Endothelial cell of umbilical vein (primary cell): ENCODE measurements at regions not wholly inside any gene's neighbourhood (a gene's known extent, or its start where the extent isn't known, plus 50 kb on each side); places are given as distances from the start of the nearest gene placed in this dataset.
A peak's percentile ranks its signal among the peaks of the same experiment; 100 is the strongest.

ENCODE experiments used
- BruUV-seq: library from RNA; stranded (reverse); fragments of 400-500 nt; replicated peaks from 2 replicates; lab custom pipeline; 2021; lab: Mats Ljungman, UMichigan
- CTCF ChIA-PET: fragments of 300-600, 350-600 bp; sonication (Branson Sonifier 250); formaldehyde crosslinking; loops from one replicate; lab custom pipeline; 2021; ENCODE audit warnings: antibody characterized with exemption, inconsistent platforms; lab: Charles Lee
- POLR2A ChIA-PET: fragments of 300-600, 350-600 bp; sonication (Branson Sonifier 250); formaldehyde crosslinking; loops from one replicate; lab custom pipeline; 2021; ENCODE audit warnings: antibody characterized with exemption, inconsistent platforms; lab: Charles Lee
- DNase-seq: peaks from one replicate; pipeline ENCODE4 v3.0.0-alpha.2; 2011; ENCODE audit warnings: low read depth, low spot score
- FAIRE-seq: peaks from 2 replicates; lab custom pipeline; 2011; peaks lifted over from hg19 to GRCh38; lab: Jason Lieb, UNC
- H2AFZ ChIP-seq: 2 replicates; pipeline ENCODE4 v1.6.0; 2012; ENCODE audit warnings: low read depth, low read length, control low read depth, inconsistent platforms
- H3K27ac ChIP-seq: 2 replicates; pipeline ENCODE4 v1.5.1; 2011; ENCODE audit warnings: low read depth, mild to moderate bottlenecking, control low read depth, low read length, moderate library complexity; ENCODE audit not compliant: insufficient read depth
- H3K27me3 ChIP-seq, 2 experiments: 2 replicates each; pipeline versions ENCODE4 v1.6.0 to v1.6.1; 2011; ENCODE audit warnings: low read length in 2 of 2, mixed read lengths in 1 of 2; ENCODE audit not compliant: control insufficient read depth in 2 of 2, insufficient read depth in 2 of 2
- H3K36me3 ChIP-seq, 2 experiments: 2 replicates in 1 of 2; 3 replicates in 1 of 2; pipeline ENCODE4 v1.5.1; 2011; ENCODE audit warnings: low read length in 2 of 2, mild to moderate bottlenecking in 1 of 2, moderate library complexity in 1 of 2; ENCODE audit not compliant: control insufficient read depth in 2 of 2, insufficient read depth in 2 of 2; ENCODE audit errors: extremely low read depth in 1 of 2
- H3K4me1 ChIP-seq: 3 replicates; pipeline ENCODE4 v1.5.1; 2011; ENCODE audit warnings: mild to moderate bottlenecking, low read length; ENCODE audit not compliant: control insufficient read depth, insufficient read depth; ENCODE audit errors: extremely low read depth
- H3K4me2 ChIP-seq: 2 replicates; pipeline ENCODE4 v1.6.1; 2011; ENCODE audit warnings: low read length, control low read depth, mixed read lengths; ENCODE audit not compliant: insufficient read depth
- H3K4me3 ChIP-seq, 3 experiments: fragments of 200-600 bp in 1 of 3; sonication (generic), shearing (Covaris generic) in 1 of 3; replicated peaks in 1 of 3; 2 replicates each; pipeline ENCODE4 v1.5.1; 2011 to 2016; ENCODE audit warnings: control low read depth in 3 of 3, low read length in 3 of 3, mild to moderate bottlenecking in 2 of 3, inconsistent platforms in 1 of 3, low read depth in 1 of 3, moderate library complexity in 1 of 3; ENCODE audit not compliant: insufficient read depth in 1 of 3
- H3K79me2 ChIP-seq: 2 replicates; pipeline ENCODE4 v1.6.0; 2012; ENCODE audit warnings: low read length, inconsistent platforms; ENCODE audit not compliant: control insufficient read depth, insufficient read depth
- H3K9ac ChIP-seq: replicated peaks from 2 replicates; pipeline ENCODE3; 2011; ENCODE audit warnings: low read length, control low read depth; ENCODE audit not compliant: insufficient read depth; ENCODE audit errors: extremely low read depth
- H3K9me1 ChIP-seq: replicated peaks from 3 replicates; pipeline ENCODE4 v1.6.0; 2011; ENCODE audit warnings: mild to moderate bottlenecking, low read length; ENCODE audit not compliant: control insufficient read depth, insufficient read depth; ENCODE audit errors: extremely low read depth
- H3K9me3 ChIP-seq: replicated peaks from 2 replicates; pipeline ENCODE4 v1.5.1; 2012; ENCODE audit warnings: low read length, inconsistent platforms; ENCODE audit not compliant: control insufficient read depth, insufficient read depth
- H4K20me1 ChIP-seq: replicated peaks from 2 replicates; pipeline ENCODE3; 2011; ENCODE audit warnings: mild to moderate bottlenecking, low read length; ENCODE audit not compliant: control insufficient read depth, insufficient read depth; ENCODE audit errors: extremely low read depth
- EZH2 ChIP-seq: IDR thresholded peaks from 2 replicates; pipeline ENCODE4 v1.6.1; 2012; ENCODE audit warnings: borderline replicate concordance, low read depth, mild to moderate bottlenecking, moderate library complexity, low read length, inconsistent platforms; ENCODE audit not compliant: severe bottlenecking
- FOS ChIP-seq: IDR thresholded peaks from 2 replicates; pipeline ENCODE4 v1.6.1; 2011; ENCODE audit warnings: mild to moderate bottlenecking, low read length, moderate library complexity, borderline replicate concordance; ENCODE audit not compliant: insufficient read depth
- GATA2 ChIP-seq: IDR thresholded peaks from 2 replicates; pipeline ENCODE4 v1.7.0; 2011; ENCODE audit warnings: low read depth, mild to moderate bottlenecking, moderate library complexity, mixed read lengths, low read length; ENCODE audit not compliant: insufficient read length, insufficient read depth
- JUN ChIP-seq: IDR thresholded peaks from 2 replicates; pipeline ENCODE4 v1.6.1; 2011; ENCODE audit warnings: borderline replicate concordance, low read depth; ENCODE audit not compliant: insufficient read length, insufficient read depth
- MYC ChIP-seq: IDR thresholded peaks from one replicate; pipeline ENCODE4 v1.6.1; 2011; ENCODE audit warnings: mild to moderate bottlenecking, low read depth, low read length
- POLR2A ChIP-seq: IDR thresholded peaks from 2 replicates; pipeline ENCODE4 v1.6.1; 2012; ENCODE audit warnings: low read depth, mild to moderate bottlenecking, control low read depth, low read length
- POLR2AphosphoS5 ChIP-seq: IDR thresholded peaks from 2 replicates; pipeline ENCODE4 v1.6.1; 2012; ENCODE audit warnings: low read depth, mild to moderate bottlenecking, control low read depth, low read length, moderate library complexity; ENCODE audit not compliant: insufficient read depth
- dilution Hi-C: fragments of 300-500 bp; cut with MboI; formaldehyde crosslinking; loops from one replicate; pipeline ENCODE4 v1.15.0; 2019; ENCODE audit warnings: low sequenced_read_pairs; ENCODE audit not compliant: extremely low pct_ligation_motif_present
- intact Hi-C: fragments of 100-400 bp; cut with micrococcal nuclease; formaldehyde crosslinking; loops from one replicate; pipeline ENCODE4 v1.10.0; 2022
- TF ChIP-seq, protein P1 (sequence below): IDR thresholded peaks from 2 replicates; pipeline ENCODE4 v1.6.1; 2011; ENCODE audit not compliant: insufficient read depth, insufficient read length
- TF ChIP-seq, protein P2 (sequence below), 2 donors: IDR thresholded peaks; 1 replicate in 1 of 2; 2 replicates in 1 of 2; pipeline ENCODE4 v1.5.1; 2011; ENCODE audit warnings: low read length in 2 of 2, mild to moderate bottlenecking in 2 of 2, moderate library complexity in 2 of 2, control low read depth in 1 of 2, inconsistent platforms in 1 of 2, low read depth in 1 of 2; ENCODE audit not compliant: insufficient read depth in 1 of 2; ENCODE audit errors: extremely low read depth in 1 of 2

- no peak overlapping the region for H3K4me3 ChIP-seq
- ChIA-PET POLR2A (no interaction called here), CTCF (interaction anchor here (0.8 kb wide), 1 partner anchor 159 kb away, joined by 4 read pairs; no protein-coding TSS in a partner anchor)
- dilution Hi-C loops: no loop called here
- no peak overlapping the region for H3K9ac ChIP-seq
- H3K9me1 ChIP-seq: no peaks in the 10 kb centered on the region
- H2AFZ ChIP-seq: no peak overlapping the region
- no TSS peak for BruUV-seq
- H3K9me3 ChIP-seq: no peaks in the 10 kb centered on the region
- H3K79me2 ChIP-seq: no peaks in the 10 kb centered on the region
- TF ChIP-seq EZH2: no peak
- TF ChIP-seq, protein P1, sequence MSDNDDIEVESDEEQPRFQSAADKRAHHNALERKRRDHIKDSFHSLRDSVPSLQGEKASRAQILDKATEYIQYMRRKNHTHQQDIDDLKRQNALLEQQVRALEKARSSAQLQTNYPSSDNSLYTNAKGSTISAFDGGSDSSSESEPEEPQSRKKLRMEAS: no peak
- H3K36me3 ChIP-seq: no peaks in the 10 kb centered on the region
- H3K27ac ChIP-seq: no peak overlapping the region
- FAIRE-seq (no peak), DNase-seq (peak; percentile 3)
- H4K20me1 ChIP-seq: no peaks in the 10 kb centered on the region
- intact Hi-C loops: loop anchor here (10.0 kb wide), 1 partner anchor 395 kb away; no protein-coding TSS in a partner anchor
- no peaks in the 10 kb centered on the region for H3K4me1 ChIP-seq
- H3K27me3 ChIP-seq: peaks cover 0 to 7% of the 10 kb centered on the region in 2 experiments
- no peak overlapping the region for H3K4me2 ChIP-seq
Observed at GRCh38 chr2:121969766-121970639, 214.6 kb downstream of the TSN start.

DNA sequence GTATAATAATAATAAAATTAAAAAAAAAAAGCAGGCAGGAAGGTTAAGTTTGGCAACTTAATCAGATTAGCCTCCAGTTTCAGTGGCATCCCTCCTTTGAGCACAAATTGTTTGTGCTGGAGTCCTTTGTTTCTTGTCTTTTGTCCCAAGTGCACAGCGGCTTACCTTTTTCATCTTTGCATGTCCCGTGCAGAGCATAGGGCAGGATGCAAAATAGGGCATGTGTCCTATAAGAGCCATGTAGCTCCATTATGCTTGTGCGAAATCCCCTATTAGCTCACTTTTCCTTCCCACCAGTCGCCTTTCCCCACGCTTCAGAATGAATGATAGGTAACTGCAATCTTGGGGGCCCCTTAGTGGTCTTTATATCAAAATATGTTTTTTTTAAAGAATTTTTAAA lies 216.8 kb downstream of the TSN start:
- dilution Hi-C loops: no loop called here
- CTCF ChIA-PET: no interaction called here
- Histone ChIP-seq H3K4me1 (no peaks in the 10 kb centered on the region), H3K36me3 (no peaks in the 10 kb centered on the region), H3K9me1 (no peaks in the 10 kb centered on the region), H3K4me2 (no peak overlapping the region), H3K9me3 (no peaks in the 10 kb centered on the region), H3K27me3 (peaks cover 0 to 7% of the 10 kb centered on the region in 2 experiments), H3K27ac (no peak overlapping the region), H2AFZ (no peak overlapping the region), H4K20me1 (no peaks in the 10 kb centered on the region), H3K4me3 (no peak overlapping the region), H3K79me2 (no peaks in the 10 kb centered on the region), H3K9ac (no peak overlapping the region)
- POLR2A ChIA-PET: no interaction called here
- intact Hi-C loops: loop anchor here (10.0 kb wide), 1 partner anchor 393 kb away; no protein-coding TSS in a partner anchor
- no peak for TF ChIP-seq MYC
- no peak for TF ChIP-seq EZH2
- no peak for TF ChIP-seq POLR2A
- TF ChIP-seq, protein P2, sequence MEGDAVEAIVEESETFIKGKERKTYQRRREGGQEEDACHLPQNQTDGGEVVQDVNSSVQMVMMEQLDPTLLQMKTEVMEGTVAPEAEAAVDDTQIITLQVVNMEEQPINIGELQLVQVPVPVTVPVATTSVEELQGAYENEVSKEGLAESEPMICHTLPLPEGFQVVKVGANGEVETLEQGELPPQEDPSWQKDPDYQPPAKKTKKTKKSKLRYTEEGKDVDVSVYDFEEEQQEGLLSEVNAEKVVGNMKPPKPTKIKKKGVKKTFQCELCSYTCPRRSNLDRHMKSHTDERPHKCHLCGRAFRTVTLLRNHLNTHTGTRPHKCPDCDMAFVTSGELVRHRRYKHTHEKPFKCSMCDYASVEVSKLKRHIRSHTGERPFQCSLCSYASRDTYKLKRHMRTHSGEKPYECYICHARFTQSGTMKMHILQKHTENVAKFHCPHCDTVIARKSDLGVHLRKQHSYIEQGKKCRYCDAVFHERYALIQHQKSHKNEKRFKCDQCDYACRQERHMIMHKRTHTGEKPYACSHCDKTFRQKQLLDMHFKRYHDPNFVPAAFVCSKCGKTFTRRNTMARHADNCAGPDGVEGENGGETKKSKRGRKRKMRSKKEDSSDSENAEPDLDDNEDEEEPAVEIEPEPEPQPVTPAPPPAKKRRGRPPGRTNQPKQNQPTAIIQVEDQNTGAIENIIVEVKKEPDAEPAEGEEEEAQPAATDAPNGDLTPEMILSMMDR (IDR thresholded peaks at IDR 0.05; ENCODE audit: extremely low read depth in 1 of 2, insufficient read depth in 1 of 2, low read depth in 1 of 2, low read length in 2 of 2): no peak
- TF ChIP-seq, protein P1: no peak
- TF ChIP-seq POLR2AphosphoS5: no peak
- no peak for TF ChIP-seq JUN
- no peak for TF ChIP-seq FOS
- TF ChIP-seq GATA2: no peak
- BruUV-seq: no TSS peak
- FAIRE-seq (no peak), DNase-seq (no peak)
